GM19025 (cell line): ENCODE measurements at regions not wholly inside any gene's neighbourhood (a gene's known extent, or its start where the extent isn't known, plus 50 kb on each side); places are given as distances from the start of the nearest gene placed in this dataset.

Experiments used
- ATAC-seq: cut with Tn5 transposase; IDR thresholded peaks from one replicate; pipeline ENCODE4 v1.9.1; 2021; ENCODE audit warnings: mild to moderate bottlenecking, low read depth, moderate library complexity; ENCODE audit not compliant: unreplicated experiment

DNA sequence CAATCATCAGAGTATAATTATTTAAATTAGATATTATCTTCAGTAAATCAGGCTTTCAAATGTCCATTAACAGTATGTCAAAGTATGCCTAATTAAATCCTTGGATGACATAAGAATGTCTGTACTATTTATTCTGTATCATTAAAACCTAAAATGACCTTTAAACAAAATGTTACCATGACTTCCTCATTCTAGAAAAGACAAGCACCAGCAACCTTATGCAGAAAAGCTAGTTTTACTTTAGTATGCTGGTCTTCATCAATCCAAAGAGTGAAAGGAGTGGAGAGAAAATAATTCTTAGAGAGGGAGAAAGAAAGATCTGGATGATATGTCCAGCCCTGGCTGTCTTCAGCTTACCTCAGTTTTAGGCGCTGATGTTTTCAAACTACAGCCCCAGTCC lies 140.1 kb upstream of the UBE2E2 start:
- no peak for ATAC-seq

DNA sequence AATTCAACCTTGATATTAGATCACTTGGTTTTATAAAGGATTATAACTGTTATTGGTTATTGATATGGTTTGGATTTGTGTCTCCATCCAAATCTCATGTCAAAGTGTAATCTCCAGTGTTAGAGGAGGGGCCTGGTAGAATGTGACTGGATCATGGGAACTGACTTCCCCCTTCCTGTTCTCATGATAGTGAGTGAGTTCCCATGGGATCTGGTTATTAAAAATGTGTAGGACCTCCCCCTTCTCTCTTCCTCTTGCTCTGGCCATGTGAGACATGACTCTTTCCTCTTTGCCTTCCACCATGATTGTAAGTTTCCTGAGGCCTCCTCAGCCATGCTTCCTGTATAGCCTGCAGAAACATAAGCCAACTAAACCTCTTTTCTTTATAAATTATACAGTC lies 136.0 kb upstream of the UBE2E2 start:
- ATAC-seq = no peak

DNA sequence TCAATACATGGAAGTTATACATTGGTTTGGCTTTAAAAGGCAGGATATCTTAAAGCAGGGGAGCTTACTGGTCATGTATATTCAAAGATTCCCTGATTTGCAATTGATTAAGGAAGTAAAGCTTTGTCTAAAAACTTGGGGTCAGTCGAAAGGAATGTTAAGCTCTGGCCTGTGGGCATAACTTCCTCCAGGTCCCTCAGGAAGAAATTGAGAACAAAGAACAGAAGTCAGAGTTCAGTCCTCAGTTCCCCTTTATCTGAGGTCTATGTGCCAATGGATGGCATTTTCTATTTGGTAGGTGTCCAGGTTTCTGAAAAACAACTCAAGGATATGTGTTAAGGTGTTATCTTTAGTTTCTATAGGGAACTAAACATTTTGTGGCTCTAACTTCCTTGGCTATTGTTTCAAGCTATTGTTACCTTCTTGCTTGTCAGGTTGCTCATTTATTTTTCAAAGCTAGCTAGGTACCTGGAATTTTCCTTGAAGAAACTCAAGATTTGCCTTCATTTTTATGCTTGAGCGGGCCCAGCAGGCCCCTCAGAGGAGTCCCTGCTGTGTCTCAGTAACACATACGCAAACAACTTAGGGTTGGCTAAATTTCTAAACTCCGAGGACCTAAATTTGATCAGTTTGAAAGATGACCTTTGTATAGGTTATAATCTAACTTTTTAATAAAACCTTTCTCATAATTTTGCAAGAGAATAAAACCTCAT lies 135.0 kb upstream of the UBE2E2 start:
- no peak for ATAC-seq

DNA sequence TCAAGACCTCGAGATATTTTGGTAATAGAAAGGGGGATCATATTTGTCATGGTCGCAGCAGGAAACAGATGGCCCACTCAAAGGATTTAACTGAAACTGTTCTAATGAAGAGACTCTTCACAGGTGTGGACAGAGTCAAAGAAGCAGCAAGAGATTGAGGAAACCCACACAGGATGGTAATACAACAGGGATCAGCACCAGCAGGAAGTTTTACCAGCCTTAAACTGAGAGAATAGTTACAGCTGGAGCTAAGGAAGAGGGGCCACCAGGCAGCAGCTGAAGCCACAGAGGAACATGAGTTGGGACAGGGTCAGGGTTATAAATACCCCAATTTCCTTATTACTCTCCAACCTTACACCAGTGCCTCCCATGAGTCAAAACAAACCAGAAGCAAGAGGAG lies 131.8 kb upstream of the UBE2E2 start:
- no peak for ATAC-seq

DNA sequence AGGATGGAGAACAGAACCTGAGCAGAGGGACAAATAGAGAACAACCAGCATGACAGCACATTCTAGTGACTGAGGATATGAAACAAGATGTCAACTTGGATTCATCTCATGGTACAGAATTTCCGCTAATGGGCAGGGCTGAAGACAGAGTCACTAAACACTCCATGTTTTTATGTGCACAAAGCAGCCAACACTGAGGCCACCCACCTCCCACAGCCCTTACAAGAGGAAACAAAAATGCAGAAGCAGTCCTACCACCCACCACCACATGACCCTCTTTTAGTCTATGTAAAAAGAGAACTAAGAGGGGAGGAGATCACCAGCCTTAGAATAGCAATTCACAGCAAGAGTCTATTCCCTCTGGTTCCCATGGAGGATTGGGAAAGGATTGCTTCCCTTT lies 131.4 kb upstream of the UBE2E2 start:
- ATAC-seq = no peak

DNA sequence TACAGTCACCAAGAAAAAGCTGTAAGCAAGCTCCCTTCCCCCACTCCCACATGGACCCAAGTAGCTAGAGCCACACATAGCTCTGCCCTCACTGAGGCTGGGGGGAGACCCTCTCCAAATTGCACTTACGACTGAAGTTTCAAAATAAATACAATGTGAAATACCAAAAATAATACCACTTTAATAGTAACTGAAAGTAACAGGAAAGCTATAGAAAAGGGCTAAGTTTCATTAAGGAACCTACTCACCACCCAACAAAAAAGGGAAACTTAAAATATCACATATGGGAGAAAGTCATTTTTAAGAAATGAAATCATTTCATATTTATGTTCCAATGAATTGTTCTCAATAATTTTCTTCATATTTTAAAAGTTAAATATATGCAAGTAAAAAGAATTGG lies 130.4 kb upstream of the UBE2E2 start:
- no peak for ATAC-seq

DNA sequence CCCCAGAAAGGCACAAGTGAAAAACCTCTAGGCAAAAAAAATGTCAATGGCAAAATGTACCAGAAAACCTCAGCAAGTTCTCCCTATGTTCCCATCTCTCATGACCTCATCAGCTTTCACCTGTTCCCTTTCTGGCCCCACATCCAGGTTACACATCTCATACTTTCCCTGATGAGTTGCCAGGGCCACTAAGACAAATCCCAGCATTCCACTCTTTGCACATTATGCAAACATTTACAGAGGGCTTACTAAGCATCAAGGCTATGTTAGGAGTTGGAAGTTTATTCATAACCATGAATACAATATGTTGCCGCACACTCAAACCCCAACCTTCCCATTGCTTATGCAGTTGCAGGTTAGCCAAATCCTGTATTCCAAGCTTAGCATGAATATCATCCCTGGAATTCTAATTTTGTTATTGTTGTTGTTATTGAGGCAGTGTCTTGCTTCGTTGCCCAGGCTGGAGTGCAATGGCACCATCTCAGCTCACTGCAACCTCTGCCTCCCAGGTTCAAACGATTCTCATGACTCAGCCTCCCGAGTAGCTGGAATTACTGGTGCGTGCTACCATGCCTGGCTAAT lies 129.3 kb upstream of the UBE2E2 start:
- no peak for ATAC-seq

DNA sequence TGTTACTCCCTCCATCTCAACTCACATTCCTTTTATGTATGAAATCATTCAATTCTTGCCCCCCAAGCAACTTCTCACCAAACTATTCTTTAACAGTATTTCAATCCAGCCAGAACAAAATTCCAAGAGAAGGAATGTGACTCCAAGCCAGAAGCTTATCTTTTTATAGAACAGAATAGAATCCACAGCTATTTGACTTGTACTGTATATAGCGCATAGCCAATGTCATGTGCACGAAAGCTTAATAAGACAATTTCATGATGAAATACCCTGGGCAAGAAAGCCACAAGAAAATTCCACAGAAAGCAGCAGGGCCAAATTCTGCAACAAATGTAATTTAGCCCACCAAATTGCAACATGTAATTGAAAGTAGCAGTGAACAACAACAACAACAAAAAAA lies 127.6 kb upstream of the UBE2E2 start:
- no peak for ATAC-seq

DNA sequence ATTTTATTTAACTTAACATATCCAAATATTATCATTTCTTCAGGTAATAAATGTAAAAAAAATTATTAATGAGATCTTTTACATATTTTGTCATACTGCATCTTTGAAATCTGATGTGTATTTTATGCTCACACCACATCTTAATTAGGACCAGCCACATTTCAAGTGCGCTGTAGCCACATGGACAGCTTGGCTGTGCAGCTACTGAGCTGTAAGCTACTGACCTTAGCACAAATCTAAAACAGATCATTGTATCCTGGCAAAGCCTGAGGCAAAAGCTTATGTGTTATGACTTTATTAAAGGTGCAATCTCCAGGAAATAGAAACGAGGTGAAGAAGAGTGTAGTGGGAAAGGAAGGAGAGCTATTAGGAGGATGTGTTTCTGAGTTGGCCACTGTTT lies 126.7 kb upstream of the UBE2E2 start:
- ATAC-seq = no peak

DNA sequence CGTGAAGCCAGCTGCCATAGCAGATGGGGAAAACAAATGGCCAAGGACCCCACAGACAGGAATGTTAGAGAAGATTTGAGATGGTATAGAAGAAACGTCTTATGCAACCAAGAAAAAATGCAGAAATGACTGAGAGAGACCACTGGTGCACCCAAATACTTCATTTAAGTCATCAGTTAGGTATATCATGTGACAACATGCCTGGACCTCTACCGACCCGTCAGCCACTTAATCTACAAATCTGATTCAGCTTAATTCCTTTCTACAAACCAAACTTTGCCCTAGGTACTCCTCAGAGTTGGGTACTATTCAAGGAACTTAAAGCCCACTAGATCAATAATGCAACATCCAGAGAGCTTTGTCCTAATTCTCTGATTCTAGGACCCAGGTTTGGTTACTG lies 126.0 kb upstream of the UBE2E2 start:
- ATAC-seq = no peak

DNA sequence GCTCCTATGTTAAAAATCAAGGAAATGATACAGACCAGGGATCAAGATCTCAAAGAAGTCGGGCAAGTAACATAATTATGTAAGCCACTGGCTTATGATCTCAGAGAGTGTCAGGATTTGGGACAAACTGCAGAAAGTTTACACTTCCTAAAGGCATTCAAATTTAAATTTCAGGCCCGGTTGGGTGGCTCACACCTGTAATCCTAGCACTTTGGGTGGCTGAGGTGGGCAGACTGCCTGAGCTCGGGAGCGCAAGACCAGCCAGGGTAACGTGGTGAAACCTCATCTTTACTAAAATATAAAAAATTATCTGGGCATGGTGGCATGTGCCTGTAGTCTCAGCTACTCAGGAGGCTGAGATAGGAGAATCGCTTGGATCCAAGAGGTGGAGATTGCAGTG lies 124.4 kb upstream of the UBE2E2 start:
- ATAC-seq = no peak

DNA sequence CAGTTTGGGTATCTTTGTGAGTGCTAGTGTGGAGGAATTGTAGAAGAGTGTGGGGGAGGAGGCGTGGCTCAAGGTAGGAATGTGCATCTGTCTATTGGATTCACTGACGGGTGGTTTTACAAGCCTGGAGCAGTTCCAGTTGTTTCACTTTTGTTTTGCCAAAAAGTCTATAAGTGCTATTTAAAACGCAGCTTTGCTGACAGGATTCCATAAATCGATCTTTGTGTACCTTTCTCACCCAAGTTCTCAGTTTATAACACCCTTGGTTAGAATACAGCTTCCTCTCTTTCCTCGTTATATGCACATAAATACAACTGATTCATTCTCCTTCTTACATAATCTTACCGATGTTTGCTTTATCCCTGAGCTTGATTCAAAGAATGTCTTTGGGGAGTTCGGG lies 123.2 kb upstream of the UBE2E2 start:
- ATAC-seq = no peak

DNA sequence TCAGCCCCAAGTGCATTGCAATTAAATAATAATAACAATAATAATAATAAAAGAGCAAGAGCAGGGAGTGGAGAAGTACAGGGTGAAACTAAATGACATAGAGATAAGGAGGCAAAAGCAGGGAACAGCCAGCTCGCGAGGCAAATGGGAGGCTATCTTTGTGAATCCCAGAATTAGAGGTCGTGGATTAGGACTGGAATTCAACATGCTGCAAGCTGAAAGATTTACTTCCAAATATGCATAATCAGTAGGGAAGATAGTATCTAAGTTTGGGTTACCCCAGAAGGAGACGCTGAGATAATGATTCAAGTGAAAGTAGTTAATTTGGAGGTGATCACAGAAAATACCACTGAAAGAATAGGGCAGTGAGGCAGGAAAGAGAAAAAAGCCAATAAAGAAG lies 119.4 kb upstream of the UBE2E2 start:
- no peak for ATAC-seq

DNA sequence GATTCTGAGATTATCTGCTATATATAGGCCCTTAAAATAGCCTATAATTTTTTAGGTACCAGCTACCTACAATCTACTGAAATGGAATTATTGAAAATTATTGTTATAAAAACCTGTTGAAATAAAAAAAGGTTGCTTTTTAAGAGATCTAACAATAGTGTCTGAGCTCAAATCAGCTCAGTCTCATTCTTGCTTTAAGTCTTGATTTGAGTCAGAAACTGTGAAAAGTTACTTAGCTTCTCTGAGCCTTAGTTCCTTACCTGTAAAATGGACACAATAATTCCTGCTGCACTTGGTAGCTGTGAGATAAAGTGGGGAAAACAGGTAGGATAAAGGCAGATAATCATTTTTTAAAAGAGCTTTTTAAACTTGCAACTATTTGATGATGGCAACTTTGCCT lies 118.8 kb upstream of the UBE2E2 start:
- no peak for ATAC-seq

DNA sequence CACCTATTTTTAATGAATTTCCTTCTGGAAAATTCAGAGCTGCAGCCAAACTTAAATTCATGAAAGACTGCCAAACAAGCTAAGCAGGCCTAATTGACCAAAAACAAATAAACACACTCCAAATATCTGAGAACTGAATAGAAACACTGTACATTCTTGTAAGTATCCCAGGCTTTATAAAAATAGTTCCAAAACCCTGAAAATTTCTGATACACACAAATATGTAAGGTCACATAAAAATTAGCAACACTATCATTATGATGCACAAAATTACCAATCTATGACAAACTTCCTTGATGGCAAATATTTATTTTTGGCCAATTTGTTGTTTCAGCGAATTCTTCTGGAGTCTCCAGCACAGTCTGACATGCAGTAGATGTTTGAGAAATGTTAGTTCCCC lies 117.9 kb upstream of the UBE2E2 start:
- ATAC-seq = no peak

DNA sequence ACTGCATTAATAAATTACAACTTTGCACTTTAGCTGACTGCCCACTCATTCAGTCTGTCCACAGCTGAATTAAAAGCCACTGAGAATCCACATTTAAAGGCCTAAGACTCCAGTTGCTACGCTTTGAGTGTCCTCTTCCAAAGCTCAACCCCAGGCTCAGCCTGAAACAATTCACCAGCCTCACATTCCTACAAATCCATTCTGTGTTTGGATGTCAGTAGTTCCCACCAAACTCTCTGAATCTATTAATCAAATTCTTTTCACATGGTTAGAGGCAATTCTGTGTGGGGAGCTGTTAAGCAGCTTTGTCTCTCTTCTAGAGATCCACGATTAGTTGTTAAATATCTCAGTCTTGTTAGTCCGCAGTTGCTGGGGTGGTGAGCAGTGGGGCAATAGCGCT lies 116.8 kb upstream of the UBE2E2 start:
- ATAC-seq = no peak

DNA sequence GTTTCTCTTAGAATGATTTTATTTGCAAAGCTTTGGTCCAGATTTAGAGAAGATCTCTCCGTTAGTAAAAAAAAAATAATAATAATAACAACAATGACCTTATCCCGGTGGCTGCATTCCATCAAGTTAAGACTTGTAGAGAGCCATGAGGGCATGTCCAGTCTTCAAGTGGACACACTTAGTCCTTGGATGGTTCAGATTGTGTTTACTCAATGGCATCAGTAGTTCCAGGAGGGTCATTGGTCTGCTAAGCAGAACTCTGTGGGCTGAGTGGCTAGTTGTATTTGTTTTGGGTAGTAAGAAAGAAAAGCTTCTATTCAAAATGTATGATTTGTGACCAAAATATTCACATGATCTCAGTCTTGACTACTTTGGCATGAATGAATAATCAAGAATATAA lies 116.3 kb upstream of the UBE2E2 start:
- ATAC-seq = no peak

DNA sequence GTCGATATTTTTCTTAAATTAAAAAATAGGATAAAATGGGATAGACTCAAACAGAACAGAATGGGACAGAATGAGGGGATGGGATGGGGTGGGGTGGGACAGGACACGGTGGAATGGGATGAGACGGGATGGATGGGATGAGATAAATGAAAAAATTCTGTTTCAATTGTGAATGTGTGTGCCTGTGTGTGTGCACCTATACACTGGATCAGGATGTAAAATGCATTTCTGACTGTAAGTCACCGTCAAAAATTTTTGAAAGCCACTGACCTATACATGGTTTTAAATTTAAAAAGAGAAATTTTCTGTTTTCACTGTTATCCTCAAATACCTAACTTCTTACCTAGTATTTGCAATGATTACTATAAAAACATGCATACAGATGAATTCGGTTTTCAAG lies 108.7 kb upstream of the UBE2E2 start:
- no peak for ATAC-seq

DNA sequence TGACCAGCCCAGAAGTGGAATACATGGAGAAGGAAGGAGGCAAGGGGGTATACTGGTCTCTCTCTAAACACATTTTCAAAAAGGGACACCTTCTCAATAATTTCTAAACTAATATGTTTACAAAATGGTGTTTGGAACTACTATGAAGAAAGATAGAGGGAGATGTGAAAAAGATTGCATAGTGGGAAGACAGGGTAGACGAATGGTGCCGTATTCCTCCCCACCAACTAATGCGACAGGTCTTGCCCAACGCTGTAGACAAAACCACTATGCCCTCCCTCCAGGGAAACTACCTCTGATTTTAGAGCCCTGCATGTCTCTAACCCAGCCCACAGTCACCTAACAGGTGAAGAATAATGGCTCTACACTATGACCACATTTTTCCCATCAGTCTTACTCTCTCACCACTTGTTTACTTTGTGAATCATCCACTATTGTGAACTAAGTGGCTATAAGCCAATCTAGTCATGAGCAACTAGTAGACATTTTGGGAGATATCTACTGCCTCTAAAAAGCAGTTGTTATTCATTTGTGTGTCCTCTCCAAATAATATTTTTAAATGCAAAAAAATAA lies 108.2 kb upstream of the UBE2E2 start:
- ATAC-seq = no peak

DNA sequence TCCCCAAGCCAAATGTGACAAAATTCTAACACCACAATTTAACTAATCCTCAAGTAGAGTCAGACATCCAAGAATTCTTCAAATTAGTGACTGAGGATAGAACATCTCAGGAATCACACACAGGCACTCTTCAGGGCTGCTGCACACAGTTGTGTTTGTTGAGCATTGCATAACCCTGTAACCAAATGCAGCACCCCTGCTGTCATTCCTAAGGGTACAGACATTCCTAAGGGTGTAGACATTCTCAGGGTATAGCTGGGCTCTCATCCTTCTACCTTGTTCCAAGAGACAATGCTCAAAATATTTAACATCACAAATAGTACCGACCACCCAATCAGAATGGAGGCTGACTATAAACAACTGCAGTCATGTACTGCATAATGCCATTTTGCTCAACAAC lies 107.1 kb upstream of the UBE2E2 start:
- ATAC-seq = no peak

DNA sequence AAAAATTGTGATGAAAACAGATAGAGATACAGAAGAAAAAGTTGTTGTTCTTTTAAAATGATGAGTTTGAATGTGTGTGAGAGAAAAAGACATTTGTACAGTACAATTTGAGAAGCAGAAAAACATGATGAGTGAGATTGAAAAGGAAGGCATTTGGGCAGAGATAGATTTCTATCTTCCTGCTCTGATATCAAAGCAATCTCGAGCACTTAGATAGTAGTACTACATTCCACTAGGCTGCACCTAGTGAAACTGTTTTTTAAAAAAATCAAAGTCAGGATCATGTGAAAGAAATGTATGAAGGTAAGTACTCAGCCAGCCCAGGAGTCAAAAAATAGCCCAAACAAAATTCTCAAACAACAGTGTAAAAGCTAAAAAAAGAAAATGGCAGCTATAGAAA lies 104.1 kb upstream of the UBE2E2 start:
- no peak for ATAC-seq

DNA sequence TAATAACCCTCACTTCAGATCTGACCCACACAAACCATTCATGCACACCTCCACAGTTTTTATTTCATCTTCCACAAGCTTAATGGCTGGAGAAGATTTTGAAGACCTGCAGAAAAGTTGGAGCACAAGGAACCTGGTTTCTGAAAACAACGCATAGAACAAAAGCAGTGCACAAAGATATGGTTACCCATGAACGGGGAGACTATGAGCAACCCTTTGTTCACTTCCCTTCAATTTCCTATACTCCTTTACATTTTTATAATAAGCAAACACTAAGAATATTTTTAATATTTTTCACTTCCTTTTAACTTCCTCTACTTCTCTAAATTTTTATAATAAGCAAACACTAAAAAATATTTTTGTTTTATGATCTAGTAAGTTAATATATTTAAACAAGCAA lies 103.5 kb upstream of the UBE2E2 start:
- ATAC-seq = no peak
